HG03066 (cell line): ENCODE measurements at regions not wholly inside any gene's neighbourhood (a gene's known extent, or its start where the extent isn't known, plus 50 kb on each side); places are given as distances from the start of the nearest gene placed in this dataset.

Source experiments
- ATAC-seq: cut with Tn5 transposase; IDR thresholded peaks from one replicate; pipeline ENCODE4 v1.9.1; 2021; ENCODE audit warnings: low read depth; ENCODE audit not compliant: unreplicated experiment

GRCh38 chr13:99721606-99722337, 220.5 kb downstream of the TM9SF2 start:
- ATAC-seq = no peak

DNA sequence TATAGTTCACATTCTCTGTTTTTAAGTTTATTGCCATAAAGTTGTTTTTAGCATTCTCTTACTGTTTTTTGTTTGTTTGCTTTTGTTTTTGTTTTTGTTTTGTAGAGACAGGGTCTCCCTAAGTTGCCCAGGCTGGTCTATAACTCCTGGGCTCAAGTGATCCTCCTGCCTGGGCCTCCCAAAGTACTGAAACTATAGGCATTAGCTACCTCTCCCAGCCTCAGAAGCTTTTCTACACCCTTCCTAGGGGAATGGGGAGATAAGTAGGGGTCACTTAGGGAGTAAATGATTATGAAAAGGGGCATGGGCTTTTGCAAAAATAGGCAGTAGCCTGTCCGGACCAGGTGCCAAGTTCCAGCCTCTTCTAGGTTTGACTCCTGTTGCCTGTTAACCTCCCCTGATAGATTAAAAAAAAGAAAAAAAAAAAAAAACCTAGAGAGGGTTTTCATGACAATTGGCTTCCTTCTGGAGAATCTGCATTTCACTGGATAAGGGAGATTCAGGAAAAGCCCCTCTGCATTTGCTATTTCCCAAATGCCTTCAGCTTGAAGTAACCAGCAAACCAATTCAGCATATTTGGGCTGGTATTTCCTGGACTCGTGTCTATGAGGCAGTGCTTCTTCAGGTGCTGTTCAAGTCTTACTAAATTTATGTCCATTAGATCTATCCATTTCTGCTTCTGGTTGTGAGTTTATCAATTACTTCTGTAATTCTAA, 216.8 kb downstream of the TM9SF2 start:
- no peak for ATAC-seq

DNA sequence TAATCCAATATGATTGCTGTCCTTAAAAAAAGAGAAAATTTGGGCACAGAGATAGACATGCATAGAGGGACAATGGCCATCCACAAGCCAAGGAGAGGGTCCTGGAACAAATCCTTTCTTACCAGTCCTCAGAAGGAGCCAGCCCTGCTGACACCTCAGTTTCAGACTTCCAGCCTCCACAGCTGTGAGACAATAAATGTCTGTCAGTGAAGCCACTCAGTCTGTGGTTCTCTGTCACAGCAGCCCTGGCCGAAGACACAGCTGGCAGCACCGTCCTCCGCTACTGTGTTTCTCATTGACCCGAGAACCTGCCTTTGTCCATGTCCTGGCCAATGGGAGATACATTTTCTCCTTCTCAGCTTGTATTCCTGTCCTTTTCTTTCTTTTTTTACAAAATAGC, 207.9 kb downstream of the TM9SF2 start:
- ATAC-seq = no peak

GRCh38 chr13:99704390-99704789, 203.1 kb downstream of the TM9SF2 start:
- ATAC-seq = no peak

DNA sequence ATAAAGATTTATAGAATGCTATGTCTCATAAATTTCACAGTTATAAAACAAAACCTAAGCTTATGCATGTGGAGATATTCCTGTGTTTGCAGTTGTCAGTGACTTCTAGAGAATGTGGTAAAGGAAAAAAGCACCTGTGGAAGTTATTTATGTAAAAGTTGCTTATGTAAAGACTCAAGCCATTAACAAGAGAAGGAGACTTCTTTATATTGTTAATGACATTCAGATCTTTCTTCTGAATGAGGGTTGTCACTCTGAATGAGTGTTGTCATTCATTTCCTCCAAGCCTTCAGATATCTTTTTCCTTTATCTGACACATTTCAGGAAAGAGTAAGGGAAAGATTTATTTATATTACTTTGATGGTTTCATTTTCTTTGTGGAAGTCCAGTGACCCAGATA, 202.6 kb downstream of the TM9SF2 start:
- no peak for ATAC-seq

GRCh38 chr13:99702687-99703319, 201.5 kb downstream of the TM9SF2 start:
- no peak for ATAC-seq

GRCh38 chr13:99700468-99700867, 199.2 kb downstream of the TM9SF2 start:
- no peak for ATAC-seq

GRCh38 chr13:99698816-99699099, 197.5 kb downstream of the TM9SF2 start:
- ATAC-seq = no peak

DNA sequence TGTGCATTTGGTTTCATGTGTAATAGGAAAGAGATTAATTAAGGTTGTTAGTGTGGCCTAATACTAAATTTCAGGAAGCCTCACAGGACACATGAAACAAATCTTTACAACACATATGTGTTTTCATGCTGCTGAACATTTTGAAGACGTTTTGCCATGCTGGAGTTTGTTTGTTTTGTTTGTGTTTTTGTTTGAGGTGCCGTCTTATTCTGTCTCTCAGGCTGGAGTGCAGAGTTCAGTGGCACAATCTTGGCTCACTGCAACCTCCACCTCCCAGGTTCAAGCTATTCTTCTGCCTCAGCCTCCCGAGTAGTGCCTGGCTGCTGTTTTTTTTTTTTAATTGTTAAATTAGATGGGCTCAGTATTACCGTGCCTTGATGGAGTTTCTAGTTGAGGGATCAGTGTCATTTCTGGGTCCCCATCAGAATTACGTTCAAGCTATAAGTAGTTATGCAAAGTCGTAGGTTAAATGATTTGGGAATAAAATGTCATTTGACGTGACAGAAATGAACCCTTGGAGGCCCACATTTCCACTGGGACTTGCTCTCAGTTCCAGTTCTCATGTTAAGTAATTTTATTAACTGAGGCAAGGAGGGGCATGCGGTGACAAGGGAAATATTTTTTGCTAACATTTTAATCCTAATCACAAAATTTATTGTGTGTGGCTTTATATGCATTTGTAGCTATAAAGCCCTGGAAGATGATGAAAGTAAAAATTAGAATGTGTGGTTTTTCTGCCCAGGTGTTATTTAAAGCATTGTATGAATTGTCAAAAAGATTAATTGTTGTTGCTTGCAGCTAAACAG, 196.9 kb downstream of the TM9SF2 start:
- no peak for ATAC-seq

DNA sequence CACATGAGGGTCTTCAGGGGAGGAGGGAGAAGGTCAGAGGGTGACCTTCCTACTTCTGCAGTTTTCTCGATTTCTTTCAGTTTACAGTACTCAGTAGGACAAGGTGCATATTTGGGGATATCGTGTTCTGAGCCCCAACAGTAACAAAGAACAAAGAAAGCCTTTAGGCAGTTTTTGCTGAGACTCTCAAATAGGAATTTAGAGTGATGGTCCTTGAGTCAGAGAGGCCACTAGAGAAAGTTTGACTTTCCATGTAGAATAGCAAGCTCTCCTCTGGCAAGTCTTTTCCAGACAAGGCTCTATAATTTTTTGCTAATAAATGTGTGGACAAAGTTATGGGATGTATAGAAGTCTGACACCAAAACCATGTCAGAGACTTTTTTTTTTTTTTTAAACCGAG, 194.6 kb downstream of the TM9SF2 start:
- no peak for ATAC-seq

DNA sequence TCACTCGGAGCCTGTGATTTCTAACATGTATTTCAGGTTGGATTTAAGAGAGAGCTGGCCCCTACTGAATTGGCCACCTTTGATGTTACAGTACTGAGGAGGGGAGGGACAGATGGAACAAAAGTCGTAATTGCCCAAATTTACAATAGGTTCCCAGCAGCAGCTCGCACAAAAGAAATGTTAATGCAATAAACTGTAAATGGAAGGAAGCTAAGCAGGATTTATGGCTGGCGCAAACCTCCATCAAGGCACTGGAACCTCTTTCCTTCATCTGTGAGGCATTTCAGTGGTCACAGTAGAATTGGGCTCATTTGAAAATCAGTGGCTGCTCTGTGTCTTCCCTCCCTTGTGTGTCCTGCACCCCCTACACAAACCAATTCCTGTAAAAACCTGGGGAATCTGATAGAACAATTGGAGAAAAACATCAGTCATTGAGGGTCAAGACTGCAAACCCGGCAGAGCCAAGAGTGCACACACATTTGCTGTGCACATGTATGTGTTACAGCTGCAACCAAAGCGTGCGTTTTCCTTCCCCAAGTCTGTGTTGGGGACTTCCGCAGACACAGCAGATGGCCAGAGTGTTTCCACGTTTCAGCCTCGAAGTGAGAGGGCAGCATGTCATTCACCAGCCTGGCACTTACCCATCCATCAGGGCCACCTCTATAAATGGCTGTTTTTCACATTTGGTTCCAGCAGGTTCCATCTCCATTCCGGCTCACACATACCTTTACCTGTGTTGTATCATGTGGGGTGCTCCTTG, 192.8 kb downstream of the TM9SF2 start:
- ATAC-seq = no peak

- no peak for ATAC-seq
Observed at GRCh38 chr13:99693351-99693750, 192.1 kb downstream of the TM9SF2 start.

DNA sequence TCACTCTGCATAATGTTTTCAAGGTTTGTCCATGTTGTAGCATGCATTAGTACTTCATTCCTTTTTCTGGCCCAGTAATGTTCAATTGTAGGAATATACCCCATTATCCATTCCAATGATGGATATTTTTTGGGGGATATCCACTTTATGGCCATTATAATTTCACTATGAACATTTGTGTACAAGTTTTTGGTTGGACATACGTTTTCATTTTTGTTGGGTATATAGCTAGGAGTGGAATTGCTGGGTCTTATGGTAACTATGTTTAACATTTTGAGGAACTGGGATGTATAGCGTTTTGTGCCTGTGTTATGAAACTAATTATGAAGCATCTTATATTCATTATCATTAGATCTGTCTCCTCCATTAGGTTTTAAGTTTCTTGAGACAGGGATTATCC, 191.6 kb downstream of the TM9SF2 start:
- no peak for ATAC-seq

DNA sequence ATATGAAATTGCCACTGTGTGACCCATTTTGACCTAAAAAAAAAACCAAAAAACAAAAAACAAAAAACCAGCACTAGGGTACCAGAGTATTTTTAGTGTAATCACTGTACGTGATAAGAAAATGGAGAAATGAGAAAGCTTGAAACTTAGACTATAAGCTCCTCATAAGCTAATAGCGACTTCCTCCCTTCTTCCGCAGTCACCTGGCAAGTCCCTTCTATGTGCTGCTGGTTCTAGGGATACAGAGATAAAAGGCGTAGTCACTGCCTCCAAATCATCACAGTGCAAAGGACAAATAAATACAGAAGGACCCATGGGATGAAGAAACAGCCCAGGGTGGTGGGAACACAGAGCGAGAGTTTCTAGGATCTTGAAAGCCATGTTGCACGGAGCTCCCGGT, 190.3 kb downstream of the TM9SF2 start:
- no peak for ATAC-seq

DNA sequence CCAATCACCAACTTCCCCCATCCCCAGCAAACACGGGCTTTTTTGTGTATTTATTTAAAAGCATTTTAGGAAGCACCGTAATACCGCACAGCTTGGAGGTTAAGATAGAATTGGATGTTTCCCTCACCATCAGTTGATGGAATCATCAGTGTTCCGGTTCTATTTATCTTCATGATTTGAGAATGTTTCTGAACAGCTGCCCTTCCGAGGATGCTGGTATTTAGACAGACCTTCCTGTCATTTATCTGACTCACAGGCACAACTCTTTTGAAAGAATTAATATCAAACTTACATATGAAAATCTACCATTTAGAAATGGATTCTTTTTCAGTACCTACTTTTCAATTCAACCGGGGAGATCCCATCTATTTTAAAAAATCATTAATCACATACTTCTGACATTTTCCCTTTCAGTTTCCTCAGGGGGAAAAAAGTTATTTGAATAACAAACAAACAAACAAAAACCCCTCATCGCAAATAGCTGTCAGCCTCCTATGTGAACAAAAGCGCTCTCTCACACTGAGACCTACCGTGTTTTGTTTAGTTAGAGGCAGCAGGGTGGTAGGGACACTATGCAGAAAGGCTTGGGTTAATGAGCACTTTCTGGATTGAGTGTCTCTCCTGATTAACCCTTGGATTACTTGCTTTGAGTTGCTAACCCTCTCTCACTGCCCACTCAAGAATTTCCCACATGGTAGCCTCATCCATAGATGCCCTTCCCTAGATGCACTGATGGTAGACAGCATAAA, 189.3 kb downstream of the TM9SF2 start:
- no peak for ATAC-seq

DNA sequence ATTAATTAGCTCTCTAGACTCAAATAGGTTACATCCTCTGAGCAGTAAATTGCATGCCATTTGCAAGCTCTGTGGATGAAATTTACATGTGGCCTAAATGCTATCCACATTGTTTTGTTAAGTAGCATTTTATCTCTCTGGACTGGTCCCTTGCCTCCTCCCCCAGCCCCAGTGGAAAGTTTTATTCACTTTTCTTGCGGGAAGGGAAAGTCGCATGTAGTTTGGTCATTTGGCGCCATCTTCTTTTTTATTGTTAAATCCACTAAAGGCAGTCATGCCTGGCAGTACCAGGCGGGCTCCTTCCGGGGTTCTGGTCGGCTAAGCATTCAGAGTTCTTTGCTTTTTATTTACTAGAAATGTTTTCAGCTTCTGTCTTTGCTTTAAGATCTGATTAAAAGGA, 188.7 kb downstream of the TM9SF2 start:
- ATAC-seq = no peak

DNA sequence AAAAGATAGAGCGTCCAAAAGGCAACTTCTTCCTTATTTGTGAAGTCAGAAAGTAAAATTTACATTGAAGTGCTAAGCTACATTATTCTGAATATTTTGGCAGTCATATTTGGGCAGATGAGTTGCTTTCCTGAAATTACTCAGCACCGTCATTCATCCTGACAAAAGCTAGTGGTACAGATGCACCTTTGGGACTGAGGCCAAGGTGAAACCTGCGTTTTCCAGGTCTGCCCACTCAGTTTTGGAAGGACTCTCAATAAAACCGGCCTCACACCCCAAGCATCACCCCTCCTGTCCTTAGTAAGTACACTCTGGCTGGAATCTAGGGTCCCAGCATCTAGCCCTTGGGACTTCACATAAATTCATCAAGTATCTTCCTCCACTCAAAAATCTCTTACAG, 187.5 kb downstream of the TM9SF2 start:
- ATAC-seq = no peak

GRCh38 chr13:99687723-99688397, 186.6 kb downstream of the TM9SF2 start:
- ATAC-seq = no peak

- ATAC-seq = no peak
Observed at GRCh38 chr13:99686944-99687411, 185.7 kb downstream of the TM9SF2 start.
